H1 (cell line): ENCODE measurements at regions not wholly inside any gene's neighbourhood (a gene's known extent, or its start where the extent isn't known, plus 50 kb on each side); places are given as distances from the start of the nearest gene placed in this dataset.

Source experiments
- CTCF ChIA-PET: fragments of 300-600 bp; sonication (Branson Sonifier 250); formaldehyde crosslinking; loops from one replicate; lab custom pipeline; 2021; ENCODE audit not compliant: partially characterized antibody; lab: Charles Lee
- POLR2A ChIA-PET: fragments of 300-600 bp; sonication (Branson Sonifier 250); formaldehyde crosslinking; loops from one replicate; lab custom pipeline; 2021; ENCODE audit warnings: inconsistent platforms; ENCODE audit not compliant: partially characterized antibody; lab: Charles Lee
- DNase-seq, 2 experiments: peaks; one replicate each; pipeline versions ENCODE4 v3.0.0 to v3.0.0-alpha.2; 2010 to 2022; ENCODE audit warnings: low spot score in 2 of 2, low read depth in 1 of 2, mixed read lengths in 1 of 2
- FAIRE-seq: peaks from 2 replicates; lab custom pipeline; 2011; peaks lifted over from hg19 to GRCh38; lab: Jason Lieb, UNC
- H2AFZ ChIP-seq: 2 replicates; pipeline ENCODE4 v1.8.1; 2012; ENCODE audit warnings: low read length, inconsistent platforms
- H2AK5ac ChIP-seq: 2 replicates; pipeline ENCODE4 v1.6.1; 2013; ENCODE audit warnings: low read depth, low read length
- H2BK120ac ChIP-seq: replicated peaks from 2 replicates; pipeline ENCODE3; 2013; ENCODE audit warnings: low read depth, low read length, inconsistent platforms
- H2BK12ac ChIP-seq: 2 replicates; pipeline ENCODE4 v1.6.1; 2013; ENCODE audit warnings: low read depth, low read length
- H2BK15ac ChIP-seq: 2 replicates; pipeline ENCODE4 v1.6.1; 2013; ENCODE audit warnings: low read length
- H2BK20ac ChIP-seq: 2 replicates; pipeline ENCODE4 v1.6.1; 2013; ENCODE audit warnings: low read length
- H2BK5ac ChIP-seq: 2 replicates; pipeline ENCODE4 v1.6.1; 2013; ENCODE audit warnings: low read depth, low read length
- H3K14ac ChIP-seq: 2 replicates; pipeline ENCODE4 v1.6.1; 2013; ENCODE audit warnings: inconsistent platforms; ENCODE audit not compliant: insufficient read length
- H3K18ac ChIP-seq: 2 replicates; pipeline ENCODE4 v1.6.1; 2013; ENCODE audit warnings: low read length; ENCODE audit errors: extremely low read depth
- H3K23ac ChIP-seq: 2 replicates; pipeline ENCODE4 v1.6.1; 2013; ENCODE audit warnings: inconsistent platforms; ENCODE audit not compliant: insufficient read length
- H3K23me2 ChIP-seq: 2 replicates; pipeline ENCODE4 v1.6.1; 2013; ENCODE audit warnings: low read depth, low read length
- H3K27ac ChIP-seq: 2 replicates; pipeline ENCODE4 v1.6.1; 2011; ENCODE audit warnings: low read depth, low read length, inconsistent platforms
- H3K27me3 ChIP-seq, 4 experiments: replicated peaks in 1 of 4; 1 replicate in 1 of 4; 2 replicates in 3 of 4; pipeline versions ENCODE4 v1.6.1 to v1.8.1; 2011 to 2013; ENCODE audit warnings: low read length in 3 of 4, mild to moderate bottlenecking in 3 of 4, inconsistent platforms in 2 of 4, mixed read lengths in 2 of 4, moderate library complexity in 1 of 4; ENCODE audit not compliant: control insufficient read depth in 3 of 4, insufficient read depth in 3 of 4; ENCODE audit errors: extremely low read depth in 1 of 4
- H3K36me3 ChIP-seq, 4 experiments: 2 replicates each; pipeline versions ENCODE4 v1.6.1 to v1.8.1; 2011 to 2013; ENCODE audit warnings: mild to moderate bottlenecking in 4 of 4, low read length in 3 of 4, moderate library complexity in 2 of 4, control low read depth in 1 of 4, inconsistent platforms in 1 of 4; ENCODE audit not compliant: insufficient read depth in 4 of 4, control insufficient read depth in 2 of 4
- H3K4ac ChIP-seq: replicated peaks from 2 replicates; pipeline ENCODE3; 2013; ENCODE audit warnings: low read length, low read depth, mixed read lengths, inconsistent platforms; ENCODE audit not compliant: insufficient read length
- H3K4me1 ChIP-seq, 4 experiments: replicated peaks in 1 of 4; 1 replicate in 1 of 4; 2 replicates in 3 of 4; pipeline versions ENCODE4 v1.6.1 to v1.8.1; 2011 to 2013; ENCODE audit warnings: low read length in 3 of 4, inconsistent platforms in 2 of 4, mixed read lengths in 1 of 4; ENCODE audit not compliant: insufficient read depth in 4 of 4, control insufficient read depth in 3 of 4
- H3K4me2 ChIP-seq, 2 experiments: 2 replicates each; pipeline versions ENCODE4 v1.6.1 to v1.8.1; 2011 to 2013; ENCODE audit warnings: low read depth in 2 of 2, low read length in 2 of 2, control low read depth in 1 of 2, inconsistent platforms in 1 of 2, mild to moderate bottlenecking in 1 of 2; ENCODE audit not compliant: insufficient read depth in 1 of 2
- H3K4me3 ChIP-seq, 4 experiments: fragments of 200-600, 300-600 bp in 1 of 4; sonication (generic), shearing (Covaris generic), sonication (Bioruptor Twin) in 1 of 4; 2 replicates each; pipeline versions ENCODE4 v1.5.1 to v1.8.1; 2011 to 2016; ENCODE audit warnings: low read length in 4 of 4, low read depth in 3 of 4, control low read depth in 2 of 4, inconsistent platforms in 2 of 4, mild to moderate bottlenecking in 2 of 4, mixed read lengths in 1 of 4, moderate library complexity in 1 of 4; ENCODE audit not compliant: insufficient read depth in 2 of 4; ENCODE audit errors: extremely low read depth in 1 of 4
- H3K56ac ChIP-seq: replicated peaks from 2 replicates; pipeline ENCODE3; 2013; ENCODE audit warnings: low read depth, mild to moderate bottlenecking, mixed read lengths, low read length, inconsistent platforms; ENCODE audit not compliant: insufficient read length
- H3K79me1 ChIP-seq: 2 replicates; pipeline ENCODE4 v1.6.1; 2013; ENCODE audit warnings: low read depth, low read length, control low read depth
- H3K79me2 ChIP-seq, 2 experiments: 2 replicates each; pipeline versions ENCODE4 v1.6.1 to v1.8.1; 2012 to 2013; ENCODE audit warnings: low read length in 2 of 2, mild to moderate bottlenecking in 2 of 2, inconsistent platforms in 1 of 2; ENCODE audit not compliant: insufficient read depth in 2 of 2, control insufficient read depth in 1 of 2
- H3K9ac ChIP-seq, 4 experiments: replicated peaks in 1 of 4; 1 replicate in 1 of 4; 2 replicates in 3 of 4; pipeline versions ENCODE4 v1.6.1 to v1.8.1; 2011 to 2013; ENCODE audit warnings: low read depth in 3 of 4, low read length in 3 of 4, control low read depth in 2 of 4, mild to moderate bottlenecking in 2 of 4, moderate library complexity in 2 of 4, inconsistent platforms in 1 of 4; ENCODE audit errors: extremely low read depth in 1 of 4
- H3K9me3 ChIP-seq, 2 experiments: 2 replicates each; pipeline versions ENCODE4 v1.6.1 to v1.8.1; 2012 to 2013; ENCODE audit warnings: mild to moderate bottlenecking in 2 of 2, moderate library complexity in 2 of 2, control low read depth in 1 of 2, inconsistent platforms in 1 of 2, low read depth in 1 of 2, low read length in 1 of 2, mixed read lengths in 1 of 2; ENCODE audit not compliant: insufficient read depth in 2 of 2
- H4K20me1 ChIP-seq, 2 experiments: replicated peaks in 1 of 2; 2 replicates each; pipeline versions ENCODE3 to v1.8.1; 2011 to 2013; ENCODE audit warnings: inconsistent platforms in 2 of 2, low read length in 2 of 2, mild to moderate bottlenecking in 1 of 2; ENCODE audit not compliant: insufficient read depth in 2 of 2, control insufficient read depth in 1 of 2
- H4K5ac ChIP-seq: 2 replicates; pipeline ENCODE4 v1.6.1; 2013; ENCODE audit warnings: low read length, low read depth, mixed read lengths, inconsistent platforms; ENCODE audit not compliant: insufficient read length
- H4K8ac ChIP-seq: 2 replicates; pipeline ENCODE4 v1.8.0; 2013; ENCODE audit warnings: mild to moderate bottlenecking, moderate library complexity, low read length, inconsistent platforms; ENCODE audit not compliant: insufficient read depth; ENCODE audit errors: extremely low read depth
- H4K91ac ChIP-seq: replicated peaks from 2 replicates; pipeline ENCODE3; 2013; ENCODE audit warnings: low read length, mixed read lengths, inconsistent platforms; ENCODE audit not compliant: insufficient read length
- CHD2 ChIP-seq: IDR thresholded peaks from 2 replicates; pipeline ENCODE4 v1.6.1; 2012; ENCODE audit warnings: low read length, improper control_type of control experiment
- EP300 ChIP-seq, 2 experiments: IDR thresholded peaks; 1 replicate in 1 of 2; 2 replicates in 1 of 2; pipeline ENCODE4 v1.6.1; 2011 to 2012; ENCODE audit warnings: low read depth in 2 of 2, low read length in 2 of 2, mild to moderate bottlenecking in 2 of 2, borderline replicate concordance in 1 of 2, inconsistent platforms in 1 of 2, moderate library complexity in 1 of 2
- WGBS, 2 experiments: shearing (Covaris generic) in 1 of 2; methylation state at CpG; one replicate each; pipeline versions ENCODE4 v1.1.6 to v1.1.7; 2013 to 2015; ENCODE audit warnings: low lambda C conversion rate in 2 of 2, mixed read lengths in 2 of 2, inconsistent platforms in 1 of 2, low coverage in 1 of 2, missing lambda C conversion rate in 1 of 2; ENCODE audit not compliant: insufficient replicate concordance in 2 of 2, insufficient coverage in 1 of 2, insufficient read length in 1 of 2; ENCODE audit errors: extremely low coverage in 1 of 2, missing lambda C conversion rate in 1 of 2; 5-methylcytosine and 5-hydroxymethylcytosine counted together

DNA sequence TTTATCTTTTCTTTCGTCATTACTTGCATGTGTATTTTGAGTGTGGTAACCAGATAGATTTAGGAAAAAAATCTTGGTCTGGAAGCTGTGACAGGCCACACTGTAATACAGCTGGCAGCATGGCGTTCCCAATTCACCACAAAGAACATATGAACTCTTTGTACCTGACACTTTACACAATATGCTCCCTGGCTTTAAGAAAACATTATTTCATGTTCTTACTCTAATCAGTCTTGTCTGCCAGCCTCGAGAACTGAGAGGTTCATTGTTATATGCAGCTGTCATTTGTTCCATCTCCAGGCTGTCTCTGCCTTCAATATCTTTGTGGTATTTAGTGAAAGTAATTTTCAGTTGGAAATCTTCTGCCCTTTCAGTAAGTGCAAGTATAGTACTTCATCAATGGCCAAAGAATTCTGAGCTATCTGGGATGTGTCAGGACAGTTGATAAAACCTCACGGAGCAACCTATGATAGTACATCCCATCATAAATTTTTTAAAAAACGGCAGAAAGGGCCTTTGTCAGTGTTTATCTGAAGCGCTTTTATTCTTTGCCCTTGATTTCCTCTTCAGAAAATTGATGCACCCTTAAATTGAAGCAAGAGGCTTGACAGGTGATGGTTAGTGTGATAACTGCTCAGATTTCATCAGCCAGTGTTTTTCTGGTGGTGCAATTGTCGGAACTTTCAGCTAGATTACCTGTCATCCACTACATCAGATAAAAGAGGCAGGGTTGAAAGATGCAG lies 146.3 kb upstream of the SP8 start:
- Histone ChIP-seq H4K8ac (no peak overlapping the region), H3K4me2 (no peak overlapping the region), H3K18ac (no peak overlapping the region), H3K14ac (no peak overlapping the region), H3K79me1 (no peaks in the 10 kb centered on the region), H2BK5ac (no peak overlapping the region), H2BK15ac (no peak overlapping the region), H3K4me3 (no peak overlapping the region), H3K27ac (no peak overlapping the region), H2AK5ac (no peak overlapping the region)
- TF ChIP-seq EP300 (IDR thresholded peaks at IDR 0.05; ENCODE audit: borderline replicate concordance in 1 of 2, low read depth in 2 of 2, low read length in 2 of 2), result no peak
- no peak for TF ChIP-seq CHD2
- TF ChIP-seq, all 59 proteins: peak for 0
- Histone ChIP-seq H4K20me1 (no peaks in the 10 kb centered on the region), H3K4me1 (no peaks in the 10 kb centered on the region), H2BK120ac (no peak overlapping the region), H3K56ac (no peak overlapping the region), H3K27me3 (no peaks in the 10 kb centered on the region), H2BK12ac (no peak overlapping the region), H3K9ac (no peak overlapping the region), H3K23ac (no peak overlapping the region), H3K23me2 (no peaks in the 10 kb centered on the region), H3K79me2 (no peaks in the 10 kb centered on the region), H3K4ac (no peak overlapping the region), H4K5ac (no peak overlapping the region), H4K91ac (no peak overlapping the region), H3K36me3 (no peaks in the 10 kb centered on the region), H2BK20ac (no peak overlapping the region), H3K9me3 (no peaks in the 10 kb centered on the region), H2AFZ (no peak overlapping the region)
- ChIA-PET POLR2A (no interaction called here), CTCF (interaction anchor here (0.7 kb wide), 1 partner anchor 155 kb away, joined by 3 read pairs; no protein-coding TSS in a partner anchor)
- 87 to 100% methylated on average over 1 to 7 of the region's 7 CpGs for WGBS, 2 experiments
- no peak for DNase-seq
- FAIRE-seq, result no peak
